ENCODE measurements at regions not wholly inside any gene's neighbourhood (a gene's known extent, or its start where the extent isn't known, plus 50 kb on each side); places are given as distances from the start of the nearest gene placed in this dataset.

GRCh38 chr6:145077382-145077781, 657.9 kb downstream of the EPM2A start:
- no peak for TF ChIP-seq CTCF (conservative IDR thresholded peaks at IDR 0.05)
- no peak overlapping the region for H3K27ac ChIP-seq

GRCh38 chr6:145080651-145081050, 654.7 kb downstream of the EPM2A start:
- no peak overlapping the region for H3K27ac ChIP-seq
- no peak for TF ChIP-seq CTCF (conservative IDR thresholded peaks at IDR 0.05)

- no peak overlapping the region for H3K27ac ChIP-seq
- no peak for TF ChIP-seq CTCF (conservative IDR thresholded peaks at IDR 0.05)
These were observed 653.6 kb downstream of the EPM2A start for GRCh38 chr6:145081677-145082076.

- TF ChIP-seq CTCF (conservative IDR thresholded peaks at IDR 0.05) = no peak
- no peak overlapping the region for H3K27ac ChIP-seq
These were observed 653.0 kb downstream of the EPM2A start for GRCh38 chr6:145082359-145082758.

GRCh38 chr6:145086197-145086596, 649.1 kb downstream of the EPM2A start:
- no peak for TF ChIP-seq CTCF (conservative IDR thresholded peaks at IDR 0.05)
- H3K27ac ChIP-seq = no peak overlapping the region

- TF ChIP-seq CTCF (conservative IDR thresholded peaks at IDR 0.05) = no peak
- H3K27ac ChIP-seq = no peak overlapping the region
These were observed 648.3 kb downstream of the EPM2A start for GRCh38 chr6:145087034-145087433.

- no peak for TF ChIP-seq CTCF (conservative IDR thresholded peaks at IDR 0.05)
These were observed 644.3 kb downstream of the EPM2A start for GRCh38 chr6:145090801-145091585.

More at GRCh38 chr6:145090801-145091585, 644.3 kb downstream of the EPM2A start:
- H3K27ac ChIP-seq = no peak overlapping the region

All from VCaP (cell line).